Fibroblast of peridontal ligament (primary cell): ENCODE measurements at regions not wholly inside any gene's neighbourhood (a gene's known extent, or its start where the extent isn't known, plus 50 kb on each side); places are given as distances from the start of the nearest gene placed in this dataset.
"Not testable (repeated sequence)": the region's sequence is repeated elsewhere in the genome, so short reads cannot be mapped to it uniquely, and the experiment has no call there.

ENCODE experiments used
- DNase-seq: peaks from one replicate; pipeline ENCODE4 v3.0.0-alpha.2; 2010; ENCODE audit errors: extremely low read depth

GRCh38 chr1:64318428-64318827 lies 115.0 kb downstream of the UBE2U start:
- DNase-seq, result no peak

GRCh38 chr1:64320007-64320406 lies 116.6 kb downstream of the UBE2U start:
- no peak for DNase-seq

DNA sequence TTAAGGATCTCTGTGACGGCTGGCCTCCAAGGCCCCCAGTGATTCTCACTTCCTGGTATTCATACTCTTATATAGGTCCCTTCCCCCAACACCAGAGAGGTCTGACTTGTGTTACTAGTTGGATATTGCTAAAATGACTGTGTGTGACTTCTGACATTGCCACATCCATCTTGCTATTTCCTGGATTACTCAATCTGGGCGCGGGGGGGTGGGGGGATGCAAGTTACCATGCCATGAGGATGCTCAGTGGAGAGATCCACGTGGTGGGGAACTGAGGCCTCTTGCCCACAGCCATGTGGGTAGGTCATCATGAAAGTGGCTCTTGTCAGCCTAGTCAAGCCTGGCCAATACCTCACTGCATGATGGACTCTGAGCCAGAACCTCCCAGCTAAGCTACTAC lies 117.0 kb downstream of the UBE2U start:
- no peak for DNase-seq

DNA sequence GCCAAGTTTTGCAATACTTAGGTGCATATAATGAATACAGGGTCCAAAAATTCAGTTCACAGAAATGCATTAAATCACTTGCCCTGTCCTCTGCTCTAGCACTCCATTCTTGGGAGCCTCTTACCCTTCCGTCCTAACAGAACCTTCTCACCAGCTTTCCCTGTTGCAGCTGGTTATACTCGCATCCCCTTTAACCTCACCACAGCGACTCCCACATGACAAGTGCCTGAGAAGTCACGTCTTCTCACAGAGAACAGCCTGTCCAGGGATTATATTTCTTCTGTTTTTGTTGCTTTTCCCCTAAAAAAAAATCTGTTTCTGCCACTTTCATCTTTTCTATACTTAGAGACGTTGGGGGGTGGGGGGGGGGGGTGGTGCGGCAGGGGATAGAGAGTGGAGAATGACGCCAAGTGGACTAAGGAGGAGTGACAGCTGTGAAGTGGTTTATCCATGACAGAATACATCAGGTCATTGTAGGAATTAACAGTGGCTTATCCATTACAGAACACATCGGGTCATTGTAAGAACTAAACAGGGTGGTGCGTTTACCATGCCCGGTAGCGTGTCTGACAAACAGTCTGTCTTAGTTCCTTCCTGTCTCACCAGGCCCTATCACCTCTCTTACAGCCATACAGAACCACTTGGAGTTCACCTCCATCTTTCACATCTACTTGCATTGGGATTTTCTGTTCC lies 117.6 kb downstream of the UBE2U start:
- DNase-seq, result no peak

DNA sequence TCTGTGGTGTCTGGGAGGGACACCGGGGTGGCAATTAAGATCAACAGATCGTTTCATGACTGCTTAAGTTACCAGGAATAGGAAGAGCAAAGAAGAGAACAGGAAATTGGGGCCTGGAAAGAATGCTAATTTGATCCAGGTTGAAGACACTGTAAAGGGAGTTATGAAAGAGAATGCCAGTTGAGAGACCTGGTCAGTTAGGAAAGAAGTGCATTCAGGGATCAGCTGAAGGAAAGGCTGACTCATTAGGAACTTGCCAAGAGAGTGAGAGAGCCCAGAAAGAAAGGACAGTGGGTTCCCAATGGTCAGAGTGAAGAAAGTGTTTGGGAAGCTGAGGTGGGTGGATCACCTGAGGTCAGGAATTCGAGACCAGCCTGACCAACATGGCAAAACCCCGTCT lies 119.6 kb downstream of the UBE2U start:
- no peak for DNase-seq

DNA sequence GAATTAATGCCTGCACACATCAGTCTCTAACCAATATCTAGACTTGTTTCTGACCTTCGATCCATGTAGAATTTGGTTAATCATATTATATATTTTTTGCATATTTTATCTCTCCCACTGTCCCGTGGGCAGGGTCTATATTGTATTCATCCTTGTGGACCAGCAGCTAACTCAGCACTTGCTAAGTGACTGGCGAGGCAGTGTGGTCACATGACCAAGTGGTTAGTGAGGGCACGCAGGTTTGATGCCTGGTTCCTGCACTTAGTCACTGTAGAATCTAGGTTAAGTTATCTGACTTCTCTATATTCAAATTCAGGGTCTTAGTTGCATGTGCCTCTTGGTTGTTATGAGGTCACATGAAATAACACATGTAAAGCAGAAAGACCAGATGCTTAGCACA lies 120.5 kb downstream of the UBE2U start:
- DNase-seq, result no peak

GRCh38 chr1:64325856-64326255 lies 122.4 kb downstream of the UBE2U start:
- DNase-seq, result no peak

GRCh38 chr1:64327119-64327518 lies 123.7 kb downstream of the UBE2U start:
- no peak for DNase-seq

- no peak for DNase-seq
These were observed 124.8 kb downstream of the UBE2U start for GRCh38 chr1:64328193-64328592.

DNA sequence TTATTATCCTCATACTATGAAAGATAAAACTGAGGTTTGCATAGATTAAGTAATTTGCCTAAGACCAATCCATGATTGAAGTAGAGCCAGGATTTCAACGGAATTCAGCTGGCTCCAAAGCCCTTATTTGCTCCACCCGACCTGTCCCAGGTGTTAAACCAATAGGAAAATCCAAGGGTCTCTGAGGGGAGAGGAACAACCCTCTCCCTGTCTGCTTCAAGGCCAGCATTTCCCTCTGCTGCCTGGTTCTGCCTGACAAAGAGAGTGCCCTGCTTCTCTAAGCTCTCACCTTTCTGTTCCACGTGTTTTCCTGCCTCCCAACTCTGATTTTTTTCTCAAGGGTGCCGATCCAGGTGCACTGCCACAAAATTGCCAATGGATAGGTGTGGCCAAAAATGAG lies 127.4 kb downstream of the UBE2U start:
- no peak for DNase-seq

DNA sequence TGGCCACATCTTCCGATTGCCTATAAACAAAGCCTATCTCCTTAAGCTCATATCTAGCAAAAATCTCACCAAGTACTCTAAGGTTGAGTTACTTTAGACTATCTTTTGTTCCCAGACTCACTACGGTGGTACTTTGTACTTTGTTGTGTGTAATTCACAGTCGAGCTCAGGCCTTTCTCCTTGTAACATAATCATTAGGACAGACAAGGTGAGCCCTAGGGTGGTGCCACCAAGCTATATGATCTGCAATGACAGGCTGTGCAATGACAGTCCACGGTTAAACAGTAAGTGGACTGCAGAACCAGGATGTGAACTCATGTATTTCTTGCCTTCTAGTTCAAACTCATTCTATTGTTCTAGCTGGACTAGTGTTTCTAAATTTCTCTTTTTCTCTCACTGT lies 132.2 kb downstream of the UBE2U start:
- DNase-seq, result no peak

DNA sequence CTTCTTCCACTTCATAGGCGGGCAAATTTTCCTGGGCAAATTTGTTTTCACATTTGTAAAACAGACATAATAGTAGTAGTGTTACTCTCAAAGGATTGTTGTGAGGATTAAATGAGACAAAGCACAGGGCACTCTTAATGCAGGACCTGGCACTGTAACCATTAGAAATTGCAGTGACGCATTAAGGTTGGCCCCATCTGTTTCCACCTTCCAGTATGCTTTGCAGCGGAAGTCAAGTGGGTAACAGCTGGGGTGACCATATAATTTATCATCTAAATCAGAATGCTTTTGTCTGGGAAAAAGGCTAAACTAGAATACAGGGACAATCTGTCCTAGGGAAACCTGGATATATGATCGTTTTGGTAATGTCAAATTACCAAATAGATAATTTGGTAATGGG lies 132.5 kb upstream of the CACHD1 start:
- no peak for DNase-seq

DNA sequence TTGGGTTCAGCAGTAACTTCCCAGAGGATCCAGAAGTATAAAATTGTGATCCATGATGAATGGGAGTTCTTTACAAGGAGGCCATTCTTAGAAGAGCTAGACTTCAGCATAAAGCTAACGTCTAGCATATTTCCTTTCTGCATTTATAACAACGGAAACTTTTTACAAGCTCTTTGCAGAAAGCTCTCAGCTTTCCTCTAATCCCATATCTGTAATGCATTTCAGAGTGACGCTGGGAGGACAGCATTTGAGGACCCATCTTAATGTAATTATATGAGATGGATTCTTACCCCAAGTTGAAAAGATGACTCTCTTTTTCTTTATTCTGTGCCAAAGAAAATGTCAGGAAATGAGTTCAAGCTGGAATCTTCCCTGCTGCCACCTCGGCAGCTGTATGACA lies 132.0 kb upstream of the CACHD1 start:
- DNase-seq, result no peak

DNA sequence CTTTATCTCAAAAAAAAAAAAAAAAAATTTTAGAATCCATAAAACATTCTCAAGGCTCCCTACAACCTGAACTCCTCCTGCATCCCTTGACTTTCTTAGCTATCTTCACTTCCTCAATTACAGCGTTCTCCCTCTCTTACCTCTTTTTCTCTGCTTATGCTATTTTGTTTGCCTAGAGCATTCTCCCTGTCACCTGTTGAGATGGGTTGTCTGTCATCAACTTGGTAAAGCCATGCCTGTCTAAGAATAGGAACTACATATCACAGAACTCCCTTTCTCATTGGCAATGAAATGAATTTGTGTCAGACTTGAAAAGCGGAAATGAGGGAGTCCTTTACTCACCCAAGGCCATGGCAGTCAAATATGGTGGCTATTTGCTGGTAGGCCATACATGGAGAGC lies 129.6 kb upstream of the CACHD1 start:
- DNase-seq, result no peak

DNA sequence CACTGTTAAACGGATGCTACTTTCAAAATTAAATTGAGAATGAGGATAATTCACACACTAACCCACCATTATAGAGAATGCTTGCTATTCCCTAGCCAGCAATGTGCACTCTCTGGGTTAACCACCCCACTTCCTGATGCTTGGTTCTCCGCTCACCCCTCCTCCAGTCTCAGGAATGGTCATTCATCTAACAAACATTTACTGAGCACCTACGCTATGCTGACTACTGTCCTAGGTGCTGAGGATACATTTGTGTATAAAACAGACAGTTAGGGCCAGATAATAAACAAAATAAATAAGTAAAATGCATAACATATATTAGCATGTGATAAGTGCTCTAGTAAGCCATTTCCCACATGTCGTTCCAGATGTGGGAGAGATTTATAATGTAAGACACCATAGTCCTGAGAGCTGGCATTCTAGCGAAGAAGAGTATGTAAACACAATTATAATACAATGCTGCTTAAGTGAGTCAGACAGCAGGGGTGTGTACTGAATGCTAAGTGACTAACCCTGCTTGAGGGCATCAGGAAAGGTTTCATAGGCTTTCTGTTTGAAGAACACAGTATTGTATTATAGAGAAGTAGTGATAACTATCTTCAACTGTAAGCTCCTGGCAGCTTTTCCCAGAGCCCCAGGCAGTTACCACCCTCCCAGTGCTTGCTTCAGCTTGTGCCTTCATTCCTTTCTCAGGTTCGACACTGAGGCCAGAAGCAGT lies 126.7 kb upstream of the CACHD1 start:
- peak; percentile 59 for DNase-seq

- no peak for DNase-seq
These were observed 126.1 kb upstream of the CACHD1 start for GRCh38 chr1:64343823-64344190.

DNA sequence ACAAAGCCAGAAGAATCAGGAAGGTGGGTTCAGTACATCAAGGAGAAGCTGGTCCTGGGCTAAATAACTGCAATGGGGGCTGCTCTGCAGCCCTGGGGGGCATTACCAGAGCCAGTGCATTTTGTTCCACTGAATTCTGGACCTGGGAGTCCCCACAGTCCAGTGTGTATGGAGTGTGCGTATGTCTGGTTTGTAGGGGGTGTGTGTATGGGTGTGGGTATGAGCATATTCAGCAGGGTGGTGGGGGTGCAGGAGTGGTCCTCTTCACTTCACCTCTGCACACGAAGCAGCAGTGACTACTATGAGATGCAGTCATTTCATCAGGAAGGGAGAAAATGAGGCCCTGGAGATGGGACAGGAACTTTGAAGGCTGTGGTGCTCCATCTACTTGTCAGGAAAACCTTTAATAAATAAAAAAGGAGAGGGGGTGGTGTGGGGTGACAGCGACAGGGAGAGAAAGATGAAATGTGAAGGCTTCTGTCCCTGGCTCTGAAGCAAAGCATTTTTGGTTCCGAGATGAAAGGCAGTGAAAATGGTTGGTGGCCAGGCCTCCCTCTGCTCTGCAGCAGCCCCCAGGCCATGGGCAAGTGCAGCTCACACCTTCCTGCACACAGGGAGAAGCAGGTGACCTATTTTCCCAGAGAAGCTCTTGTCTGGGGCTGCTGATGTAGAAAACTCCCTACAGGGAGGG lies 121.5 kb upstream of the CACHD1 start:
- no peak for DNase-seq

DNA sequence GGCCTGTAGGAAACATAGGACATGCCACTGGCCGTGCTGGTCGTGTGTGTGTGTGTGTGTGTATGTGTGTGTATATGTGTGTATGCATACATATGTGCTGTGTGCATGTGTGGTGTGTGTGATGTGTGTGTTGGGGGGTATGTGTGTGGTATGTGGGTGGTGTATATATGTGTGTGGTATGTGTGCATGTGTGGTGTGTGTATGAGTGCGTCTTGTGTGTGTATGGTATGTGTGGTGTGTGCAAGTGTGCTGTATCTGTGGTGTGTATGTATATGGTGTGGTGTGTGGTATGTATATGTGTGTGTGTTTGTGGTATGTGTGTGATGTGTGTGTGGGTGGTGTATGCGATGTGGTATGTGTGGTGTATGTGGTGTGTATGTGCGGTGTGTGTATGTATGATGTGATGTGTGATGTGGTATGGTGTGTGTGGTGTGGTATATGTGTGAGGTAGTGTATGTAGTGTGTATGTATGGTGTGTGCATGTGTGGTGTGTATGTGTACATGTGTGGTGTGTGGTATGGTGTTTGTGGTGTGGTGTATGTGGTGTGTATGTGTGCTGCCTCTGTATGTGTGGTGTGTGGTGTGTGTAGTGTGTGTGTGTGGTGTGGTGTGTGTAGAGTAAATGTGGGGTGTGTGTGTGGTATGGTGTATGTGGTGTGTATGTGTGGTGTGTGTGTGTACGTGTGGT lies 120.8 kb upstream of the CACHD1 start:
- no peak for DNase-seq

DNA sequence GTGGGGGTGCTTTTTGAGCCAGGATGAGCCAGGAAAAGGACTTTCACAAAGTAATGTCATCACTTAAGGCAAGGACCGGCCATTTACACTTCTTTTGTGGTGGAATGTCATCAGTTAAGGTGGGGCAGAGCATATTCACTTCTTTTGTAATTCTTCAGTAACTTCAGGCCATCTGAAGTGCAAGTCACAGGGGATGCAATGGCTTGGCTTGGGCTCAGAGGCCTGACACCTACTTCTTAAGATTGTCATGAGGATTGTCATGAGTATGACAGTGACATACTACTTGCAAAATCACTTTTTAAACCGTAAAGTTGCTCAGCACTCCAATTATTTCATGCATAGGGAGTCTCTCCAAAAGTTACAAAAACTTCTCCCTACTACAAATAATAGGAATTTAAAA lies 114.4 kb upstream of the CACHD1 start:
- not testable (repeated sequence) for DNase-seq

GRCh38 chr1:64356636-64357256 lies 113.2 kb upstream of the CACHD1 start:
- no peak for DNase-seq

- DNase-seq, result no peak
These were observed 112.5 kb upstream of the CACHD1 start for GRCh38 chr1:64357422-64357821.

DNA sequence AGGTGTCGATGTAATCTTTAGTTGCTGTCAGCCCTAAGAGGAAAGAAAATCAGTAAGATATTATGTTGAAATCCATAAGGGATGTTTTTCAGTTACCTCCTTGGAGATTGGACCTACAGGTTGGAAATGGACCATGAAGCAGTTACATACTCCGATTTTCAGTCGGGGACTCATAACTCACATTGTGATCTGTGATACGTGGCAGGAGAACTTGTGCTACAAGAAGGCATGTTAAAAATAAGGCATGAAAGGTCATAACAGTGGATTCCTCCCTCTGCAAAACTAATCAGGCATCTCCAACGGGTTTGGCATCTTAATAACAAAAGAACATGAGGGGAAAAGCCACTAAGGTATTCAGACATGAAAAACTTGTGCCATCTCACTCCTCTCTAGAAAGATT lies 111.2 kb upstream of the CACHD1 start:
- DNase-seq, result no peak
